A673 (cell line): ENCODE measurements at regions not wholly inside any gene's neighbourhood (a gene's known extent, or its start where the extent isn't known, plus 50 kb on each side); places are given as distances from the start of the nearest gene placed in this dataset.
"Not testable (repeated sequence)": the region's sequence is repeated elsewhere in the genome, so short reads cannot be mapped to it uniquely, and the experiment has no call there.

Experiments
- BruUV-seq: library from RNA; stranded (reverse); fragments of 400-500 nt; replicated peaks from 2 replicates; lab custom pipeline; 2021; lab: Mats Ljungman, UMichigan
- CTCF ChIA-PET: fragments of 300-600 bp; sonication (Branson Sonifier 250); formaldehyde crosslinking; loops from one replicate; lab custom pipeline; 2022; ENCODE audit warnings: antibody characterized with exemption; lab: Charles Lee
- POLR2A ChIA-PET: fragments of 300-600 bp; sonication (Branson Sonifier 250); formaldehyde crosslinking; loops from one replicate; lab custom pipeline; 2022; ENCODE audit warnings: antibody characterized with exemption; ENCODE audit not compliant: low non-redundant PET; lab: Charles Lee
- DNase-seq: peaks from one replicate; pipeline ENCODE4 v3.0.0-alpha.2; 2015; ENCODE audit warnings: low spot score
- H3K27ac ChIP-seq: fragments of 200-600 bp; sonication (generic); 2 replicates; pipeline ENCODE4 v1.5.1; 2016; ENCODE audit warnings: mixed run types, low read depth, mild to moderate bottlenecking, mixed read lengths, antibody characterized with exemption, low read length; ENCODE audit not compliant: poor library complexity, severe bottlenecking
- H3K27me3 ChIP-seq: fragments of 200-600 bp; sonication (generic); replicated peaks from 2 replicates; pipeline ENCODE4 v1.6.1; 2017; ENCODE audit warnings: mixed run types, low read depth, mild to moderate bottlenecking, mixed read lengths, antibody characterized with exemption, low read length; ENCODE audit not compliant: insufficient read depth, poor library complexity
- H3K36me3 ChIP-seq: fragments of 200-600 bp; sonication (generic); 2 replicates; pipeline ENCODE4 v1.6.1; 2016; ENCODE audit warnings: mixed run types, mild to moderate bottlenecking, mixed read lengths, antibody characterized with exemption, low read length; ENCODE audit not compliant: insufficient read depth, poor library complexity, severe bottlenecking
- H3K4me1 ChIP-seq: fragments of 200-600 bp; sonication (generic); 2 replicates; pipeline ENCODE4 v1.6.1; 2017; ENCODE audit warnings: mixed run types, mild to moderate bottlenecking, mixed read lengths, antibody characterized with exemption, low read length; ENCODE audit not compliant: insufficient read depth, poor library complexity, severe bottlenecking
- H3K4me3 ChIP-seq: fragments of 200-600 bp; sonication (generic); 2 replicates; pipeline ENCODE4 v1.5.1; 2016; ENCODE audit warnings: low read depth, mixed run types, mild to moderate bottlenecking, mixed read lengths, low read length; ENCODE audit not compliant: poor library complexity, severe bottlenecking
- H3K9me3 ChIP-seq: fragments of 200-600 bp; sonication (generic); 2 replicates; pipeline ENCODE4 v1.6.1; 2016; ENCODE audit warnings: mixed run types, low read depth, mild to moderate bottlenecking, mixed read lengths, antibody characterized with exemption, low read length; ENCODE audit not compliant: poor library complexity, severe bottlenecking
- CTCF ChIP-seq: fragments of 300-800, 200-600 bp; sonication (generic); conservative IDR thresholded peaks from 2 replicates; pipeline ENCODE4 v1.5.1; 2017; ENCODE audit warnings: low read depth, mild to moderate bottlenecking, antibody characterized with exemption, low read length, moderate library complexity, mixed read lengths
- EZH2 ChIP-seq: fragments of 200-600 bp; sonication (generic); IDR thresholded peaks from 2 replicates; pipeline ENCODE4 v1.6.1; 2017; ENCODE audit warnings: borderline replicate concordance, low read depth, mild to moderate bottlenecking, mixed read lengths, antibody characterized with exemption, low read length; ENCODE audit not compliant: poor library complexity, severe bottlenecking
- intact Hi-C: fragments of 100-400 bp; cut with micrococcal nuclease; formaldehyde crosslinking; loops from one replicate; pipeline ENCODE4 v1.10.0; 2022; ENCODE audit not compliant: unreplicated experiment

- no peaks in the 10 kb centered on the region for H3K36me3 ChIP-seq
- intact Hi-C loops = no loop called here
- H3K9me3 ChIP-seq = no peaks in the 10 kb centered on the region
- peaks cover 5% of the 10 kb centered on the region for H3K27me3 ChIP-seq
- CTCF ChIA-PET = no interaction called here
- no peak overlapping the region for H3K27ac ChIP-seq
- H3K4me3 ChIP-seq = no peak overlapping the region
- POLR2A ChIA-PET = no interaction called here
- no peak for TF ChIP-seq EZH2
- TF ChIP-seq CTCF = no peak
- DNase-seq = no peak
- no peaks in the 10 kb centered on the region for H3K4me1 ChIP-seq
- no TSS peak for BruUV-seq
These were observed 88.9 kb downstream of the IRX5 start for GRCh38 chr16:55019419-55020131.

- no TSS peak for BruUV-seq
- POLR2A ChIA-PET = no interaction called here
- no peaks in the 10 kb centered on the region for H3K4me1 ChIP-seq
- intact Hi-C loops = no loop called here
- CTCF ChIA-PET = interaction anchor here (0.7 to 1.2 kb wide), 3 partner anchors 91 to 1472 kb away, joined by 3 read pairs; no protein-coding TSS in a partner anchor
- no peak for TF ChIP-seq EZH2
- peak; percentile 65 for TF ChIP-seq CTCF
- H3K27me3 ChIP-seq = peaks cover 15% of the 10 kb centered on the region
- no peak overlapping the region for H3K27ac ChIP-seq
- no peaks in the 10 kb centered on the region for H3K9me3 ChIP-seq
- H3K4me3 ChIP-seq = no peak overlapping the region
- H3K36me3 ChIP-seq = no peaks in the 10 kb centered on the region
- DNase-seq = peak; percentile 79
These were observed 91.2 kb downstream of the IRX5 start for GRCh38 chr16:55021595-55022475.

GRCh38 chr16:55027260-55027659 lies 96.6 kb downstream of the IRX5 start:
- BruUV-seq, H3K4me3 ChIP-seq, H3K4me1 ChIP-seq, H3K36me3 ChIP-seq, H3K27ac ChIP-seq, intact Hi-C loops, H3K9me3 ChIP-seq, DNase-seq, POLR2A ChIA-PET, CTCF ChIA-PET: not testable (repeated sequence)
- H3K27me3 ChIP-seq = peaks cover 15% of the 10 kb centered on the region
